HG02610 (cell line): ENCODE measurements at regions not wholly inside any gene's neighbourhood (a gene's known extent, or its start where the extent isn't known, plus 50 kb on each side); places are given as distances from the start of the nearest gene placed in this dataset.

Experiments
- ATAC-seq: cut with Tn5 transposase; IDR thresholded peaks from one replicate; pipeline ENCODE4 v1.9.1; 2021; ENCODE audit warnings: mild to moderate bottlenecking, moderate library complexity; ENCODE audit not compliant: unreplicated experiment

DNA sequence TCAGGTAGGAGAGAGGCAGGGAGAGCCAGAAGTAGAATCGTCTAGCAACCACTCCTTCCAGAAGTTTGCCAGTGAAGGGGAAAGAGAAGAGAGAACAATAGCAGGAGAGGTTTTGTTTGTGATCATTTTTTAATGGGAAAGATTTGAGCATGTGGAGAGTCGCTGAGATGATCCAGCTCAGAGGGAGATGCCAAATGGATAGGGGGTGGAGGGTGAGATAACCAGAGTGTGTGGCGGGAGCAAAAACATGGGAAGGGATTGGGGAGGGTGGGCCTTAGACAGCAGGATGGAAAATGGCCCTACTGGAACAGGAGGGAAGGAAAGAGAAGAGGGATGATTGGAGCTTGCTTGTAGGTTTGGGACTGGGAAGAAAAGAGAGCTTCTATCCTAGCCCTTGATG is 269.8 kb downstream of the GLI2 start:
- ATAC-seq: no peak

DNA sequence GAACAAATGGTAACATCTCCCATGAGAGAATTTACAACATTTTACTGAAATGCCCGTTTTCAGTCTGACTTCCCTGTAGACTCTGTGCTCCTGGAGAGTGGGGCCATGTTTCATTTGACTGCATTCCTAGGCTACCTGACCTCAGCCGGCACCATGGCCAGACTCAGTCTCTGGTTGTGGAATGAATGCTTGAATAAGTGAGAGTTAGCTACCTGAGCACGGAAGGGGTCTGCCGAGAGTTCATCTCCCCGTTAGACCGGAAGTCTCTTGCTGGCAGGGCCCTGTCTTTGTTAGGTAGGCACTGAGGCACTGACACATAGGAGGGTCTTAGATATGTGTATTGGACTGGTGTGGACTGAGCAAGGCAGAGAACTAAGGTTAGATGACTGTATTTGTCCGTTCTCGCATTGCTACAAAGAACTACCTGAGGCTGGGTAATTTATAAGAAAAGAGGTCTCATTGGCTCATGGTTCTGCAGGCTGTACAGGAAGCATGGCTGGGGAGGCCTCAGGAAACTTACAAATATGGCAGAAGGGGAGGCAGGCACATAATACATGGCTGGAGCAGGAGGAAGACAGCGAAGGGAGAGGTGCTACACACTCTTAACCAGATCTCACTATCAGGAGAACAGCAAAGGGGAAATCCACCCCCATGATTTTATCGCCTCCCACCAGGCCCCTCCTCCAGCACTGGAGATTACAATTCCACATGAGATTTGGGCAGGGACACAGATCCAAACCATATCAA is 271.2 kb downstream of the GLI2 start:
- ATAC-seq: no peak

DNA sequence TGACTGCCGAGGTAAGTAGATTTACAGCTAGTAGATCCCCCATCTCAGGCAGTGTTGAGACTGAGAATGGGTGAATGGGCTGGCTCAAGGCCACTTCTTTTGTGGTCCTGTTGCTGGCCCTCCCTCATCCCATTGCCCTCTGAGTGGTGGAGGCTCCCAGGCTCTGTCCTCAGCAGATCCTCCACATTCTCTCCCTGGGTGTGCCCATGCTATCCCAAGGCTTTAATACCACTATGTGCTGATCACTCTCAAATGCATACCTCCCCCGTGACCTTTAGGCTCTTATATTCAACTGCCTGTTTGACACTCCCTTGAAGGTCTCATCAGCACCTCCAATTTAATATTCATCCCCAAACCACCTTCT is 271.8 kb downstream of the GLI2 start:
- ATAC-seq: no peak

DNA sequence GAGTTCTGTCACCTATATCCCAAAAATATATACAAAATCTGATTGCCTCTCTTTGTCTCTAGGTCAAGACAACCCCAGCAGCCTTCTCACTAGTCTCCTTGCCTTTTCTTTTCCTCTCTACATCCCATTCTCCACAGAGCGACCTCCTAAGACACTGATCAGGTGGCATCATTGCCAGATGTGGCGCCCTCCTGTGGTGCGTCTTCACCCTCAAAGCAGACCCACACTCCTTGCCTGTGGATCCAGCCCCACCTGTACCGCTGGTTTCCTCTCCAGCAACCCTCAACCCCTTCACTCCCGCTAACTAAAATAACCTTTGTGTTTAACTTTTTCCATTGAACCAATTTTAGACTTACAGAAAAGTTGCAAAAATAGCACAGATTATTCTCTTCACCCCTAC is 273.3 kb downstream of the GLI2 start:
- no peak for ATAC-seq

DNA sequence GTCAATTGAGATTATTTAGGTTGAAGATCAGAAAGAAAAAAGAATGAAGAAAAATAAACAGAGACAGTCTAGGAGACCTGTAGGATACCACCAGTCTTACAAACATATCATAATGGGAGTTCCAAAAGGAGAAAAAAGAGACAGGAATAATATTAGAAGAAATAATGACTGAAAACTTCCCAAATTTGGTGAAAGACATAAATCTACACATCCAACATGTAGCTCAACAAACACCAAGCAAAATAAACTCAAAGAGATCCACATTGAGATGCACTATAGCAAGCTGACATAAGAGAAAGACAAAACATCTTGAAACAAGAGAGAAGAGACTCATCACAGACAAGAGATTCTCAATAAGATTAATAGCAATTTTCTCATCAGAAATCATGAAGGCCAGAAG is 274.0 kb downstream of the TFCP2L1 start:
- ATAC-seq: no peak

DNA sequence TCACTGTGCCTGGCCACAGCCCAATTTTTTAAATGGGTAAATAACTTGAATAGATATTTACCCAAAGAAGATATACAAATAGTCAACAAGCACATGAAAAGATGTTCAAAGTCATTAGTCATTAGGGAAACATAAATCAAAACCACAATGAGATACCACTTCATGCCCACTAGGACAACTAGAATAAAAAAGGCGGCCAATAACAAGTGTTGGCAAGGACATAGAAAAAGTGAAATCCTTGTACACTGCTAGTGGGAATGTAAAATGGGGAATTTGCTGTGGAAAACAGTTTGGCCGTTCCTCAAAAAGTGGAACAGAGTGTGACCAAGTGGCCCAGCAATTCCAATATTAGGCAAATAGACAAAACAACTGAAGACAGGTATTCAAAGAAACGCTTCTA is 270.1 kb downstream of the TFCP2L1 start:
- ATAC-seq: no peak

DNA sequence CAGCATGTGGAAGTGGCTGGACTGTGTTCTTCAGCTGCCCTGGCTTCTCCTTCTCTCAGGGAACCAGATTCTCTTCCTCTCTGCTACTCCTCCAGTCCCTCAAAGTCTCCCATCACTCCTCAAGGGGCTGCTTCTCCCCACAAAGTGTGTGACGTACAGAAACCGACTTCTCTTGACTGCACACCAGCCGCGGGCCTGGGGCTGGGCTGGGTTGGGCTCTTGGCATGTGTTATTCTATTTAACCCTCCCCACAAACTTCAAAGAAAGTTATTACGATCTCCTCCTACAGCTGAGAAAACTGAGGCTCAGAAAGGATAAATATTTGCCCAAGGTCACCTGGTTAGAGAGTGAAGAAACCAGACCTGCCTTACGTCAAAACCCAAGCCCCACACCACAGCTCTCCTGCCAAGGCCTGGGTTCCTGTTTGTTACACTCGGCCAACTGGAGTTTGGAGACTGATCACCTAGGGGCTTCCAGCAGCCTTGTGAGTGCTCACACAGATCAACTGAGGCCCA is 269.0 kb downstream of the TFCP2L1 start:
- ATAC-seq: no peak

DNA sequence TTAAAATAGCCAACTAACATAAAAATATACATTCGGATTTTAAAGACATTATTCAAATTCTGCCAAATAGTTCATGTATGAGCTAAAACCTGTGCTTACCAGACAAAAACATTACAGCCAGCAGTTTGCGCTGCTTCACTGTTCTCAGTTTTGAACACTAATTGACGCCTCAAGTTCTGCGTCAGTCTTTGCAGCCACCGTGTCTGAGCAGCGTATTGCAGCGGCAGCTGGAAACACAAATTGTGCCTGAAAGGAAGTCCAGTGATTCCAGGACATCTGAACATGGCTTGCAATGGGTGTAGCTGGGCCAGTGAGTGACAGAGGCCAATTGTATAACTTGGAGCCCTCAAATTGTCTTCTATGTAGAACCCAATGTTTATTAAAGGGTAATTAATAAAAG is 267.6 kb downstream of the TFCP2L1 start:
- ATAC-seq: no peak

DNA sequence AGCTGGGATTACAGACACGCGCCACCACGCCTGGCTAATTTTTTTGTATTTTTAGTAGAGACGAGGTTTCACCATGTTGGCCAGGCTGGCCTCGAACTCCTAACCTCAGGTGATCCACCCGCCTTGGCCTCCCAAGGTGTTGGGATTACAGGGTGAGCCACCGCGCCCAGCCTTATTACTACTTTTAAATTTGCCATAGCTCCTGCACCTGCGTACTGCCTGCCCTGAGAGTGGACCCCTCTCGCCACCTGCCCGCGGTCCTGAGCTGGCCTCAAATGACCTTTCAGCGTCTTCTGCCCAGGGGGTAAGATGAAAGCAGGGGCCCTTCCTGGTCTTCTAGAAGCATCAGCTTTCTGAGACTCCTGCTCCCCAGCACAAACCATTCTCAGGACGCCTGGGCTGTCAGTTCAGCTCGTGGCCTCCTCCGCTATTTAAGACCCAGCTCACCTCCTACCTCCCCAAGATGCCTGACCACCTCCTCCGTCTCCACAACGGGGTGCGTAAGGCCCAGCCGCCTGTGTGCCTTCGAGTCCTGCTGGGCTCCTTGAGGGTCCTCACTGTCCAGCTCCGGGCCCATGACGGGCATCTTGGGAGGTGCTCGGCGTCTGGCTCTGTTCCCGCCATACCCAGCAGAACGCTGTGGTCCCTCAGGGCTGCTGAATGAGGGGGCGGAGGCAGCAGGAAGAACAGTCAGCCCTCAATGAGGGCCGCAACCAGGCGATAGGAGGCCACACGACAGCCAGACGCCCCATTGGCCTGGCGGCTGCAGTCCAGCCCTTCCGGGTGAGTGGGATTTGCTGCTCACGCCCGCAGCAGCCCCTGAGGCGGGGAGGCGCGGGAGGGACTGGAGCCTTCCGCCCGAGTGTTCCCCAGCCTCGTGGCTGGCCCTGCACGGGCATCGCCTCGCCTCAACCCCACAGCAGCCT is 266.6 kb downstream of the TFCP2L1 start:
- no peak for ATAC-seq

DNA sequence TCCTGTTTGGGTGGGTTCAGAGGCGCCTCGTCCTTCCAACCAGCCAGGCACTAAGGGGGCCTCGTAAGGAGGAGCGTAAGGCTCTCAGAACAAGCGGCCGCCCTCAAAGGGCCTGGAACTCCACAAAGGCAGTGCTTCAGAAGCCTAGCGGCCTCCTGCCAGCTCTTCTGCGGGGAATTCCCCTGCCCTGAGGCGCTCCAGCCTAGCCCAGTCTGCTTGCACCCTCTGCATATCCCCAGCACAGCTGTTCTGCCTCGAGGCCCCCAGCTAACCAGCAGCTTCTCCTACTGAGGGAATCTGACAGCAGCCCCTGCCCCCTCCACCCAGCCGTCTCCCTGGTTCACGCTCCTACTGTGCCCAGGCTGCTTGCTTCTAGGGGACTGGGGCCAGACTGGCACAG is 265.9 kb downstream of the TFCP2L1 start:
- ATAC-seq: no peak

DNA sequence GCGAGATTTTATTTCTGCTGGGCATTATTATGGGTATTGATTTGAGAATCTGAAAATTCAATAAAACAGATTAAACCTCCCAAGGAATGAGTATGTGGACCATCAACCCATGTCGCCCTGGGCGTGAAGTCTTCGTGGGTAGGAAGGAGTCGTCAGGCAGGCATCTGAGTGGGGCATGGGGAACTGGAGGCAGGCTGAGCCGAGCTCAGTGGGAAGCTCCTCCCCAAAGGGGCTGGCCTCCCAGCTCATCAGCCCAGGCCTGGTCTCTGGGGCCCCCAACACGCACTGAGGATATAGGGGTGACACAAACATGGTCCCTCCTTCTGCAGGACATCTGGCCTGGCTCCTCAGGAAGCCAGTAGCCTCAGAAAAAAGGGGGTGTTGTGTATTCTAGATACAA is 265.2 kb downstream of the TFCP2L1 start:
- no peak for ATAC-seq

DNA sequence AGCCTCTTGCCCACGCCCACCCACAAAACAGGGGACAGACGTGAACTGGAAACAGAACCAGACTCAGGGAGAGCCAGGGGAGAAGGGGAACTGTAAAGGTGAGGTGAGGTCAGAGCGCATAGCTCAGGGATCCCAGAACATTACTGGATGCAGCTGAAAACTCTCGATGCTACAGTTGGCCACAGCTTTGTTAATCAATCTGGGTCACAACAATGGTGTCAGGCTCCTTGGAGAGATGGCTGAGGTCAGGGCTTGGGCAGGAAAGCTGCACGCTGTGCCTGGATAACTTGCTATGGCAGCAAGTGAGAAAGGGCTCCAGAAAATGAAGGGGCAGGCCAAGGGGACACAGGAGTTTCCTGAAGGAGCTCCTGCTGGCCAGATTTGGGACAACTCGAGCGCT is 263.3 kb downstream of the TFCP2L1 start:
- no peak for ATAC-seq

DNA sequence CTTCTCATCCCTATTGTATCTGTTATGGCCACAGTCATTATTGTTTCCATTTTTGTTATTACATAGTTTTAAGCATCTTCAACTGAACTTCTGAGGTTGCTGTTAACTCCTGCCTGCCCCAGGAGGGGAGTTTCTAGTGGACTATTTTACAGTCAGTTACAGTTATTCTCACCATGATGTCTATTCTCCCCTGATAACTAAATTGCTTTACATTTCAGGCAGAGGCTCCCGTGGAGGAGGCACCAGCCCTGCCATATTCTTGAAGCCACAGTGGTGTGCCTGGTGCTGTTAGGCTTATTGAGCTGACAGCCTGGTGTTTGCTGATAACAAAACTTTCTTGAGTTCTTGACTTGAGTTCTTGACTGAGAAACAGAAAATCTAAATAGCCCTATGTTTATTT is 256.4 kb downstream of the TFCP2L1 start:
- ATAC-seq: no peak

DNA sequence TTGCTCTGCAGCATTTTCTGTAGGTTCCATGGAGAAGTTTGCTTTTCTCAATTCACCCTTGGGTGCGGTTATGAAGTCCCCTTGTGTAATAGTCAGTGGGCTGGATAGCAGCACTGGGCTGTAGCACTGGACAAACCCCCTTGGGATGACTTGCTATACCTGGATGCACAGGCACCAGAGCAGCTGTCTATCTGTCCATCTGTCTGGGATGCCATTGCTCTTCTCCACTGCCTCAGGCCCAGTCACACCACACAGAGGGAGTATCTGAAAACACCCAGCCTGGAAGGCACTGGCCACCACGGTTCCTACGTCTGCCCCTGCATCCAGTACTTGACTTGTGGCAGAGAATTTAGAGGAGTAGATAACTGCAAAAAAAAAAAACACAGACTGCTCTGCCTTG is 254.5 kb downstream of the TFCP2L1 start:
- no peak for ATAC-seq

DNA sequence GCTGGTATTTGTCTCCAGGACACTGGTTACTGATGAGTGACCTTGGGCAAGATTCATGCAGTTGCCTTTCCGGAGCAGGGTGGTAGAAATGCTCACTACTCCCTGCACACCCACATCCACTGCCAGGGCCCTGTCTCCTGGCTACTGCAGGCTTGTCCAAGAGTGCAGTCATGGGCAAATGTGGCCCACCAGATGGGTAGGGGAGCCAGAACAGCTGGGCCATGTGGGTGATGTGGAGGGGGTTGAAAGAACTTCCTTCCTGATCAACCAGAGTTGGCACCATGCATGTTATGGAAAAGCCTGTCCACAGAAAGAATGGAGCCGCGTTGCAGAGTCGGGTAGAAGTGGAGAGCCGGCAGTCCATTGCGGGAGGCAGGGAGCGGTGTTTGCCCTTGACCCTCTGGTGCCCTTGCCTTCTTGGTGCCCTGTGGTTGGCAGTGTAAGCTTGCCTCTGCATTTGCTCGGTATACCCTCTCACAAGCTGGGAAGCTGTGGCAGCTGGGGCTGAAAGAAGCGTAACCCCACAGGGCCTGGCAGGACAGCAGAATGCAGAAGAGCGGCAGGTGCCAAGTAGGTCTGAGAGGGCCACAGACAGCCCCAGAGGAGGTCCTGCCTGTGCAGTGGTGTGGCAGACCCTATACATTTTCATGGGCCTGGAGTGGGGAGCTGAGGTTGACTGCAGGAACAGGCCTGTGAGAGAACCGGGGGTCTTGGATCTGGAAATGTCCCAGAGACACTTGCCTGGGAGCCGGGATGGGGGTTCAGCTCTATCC is 253.2 kb downstream of the TFCP2L1 start:
- no peak for ATAC-seq

DNA sequence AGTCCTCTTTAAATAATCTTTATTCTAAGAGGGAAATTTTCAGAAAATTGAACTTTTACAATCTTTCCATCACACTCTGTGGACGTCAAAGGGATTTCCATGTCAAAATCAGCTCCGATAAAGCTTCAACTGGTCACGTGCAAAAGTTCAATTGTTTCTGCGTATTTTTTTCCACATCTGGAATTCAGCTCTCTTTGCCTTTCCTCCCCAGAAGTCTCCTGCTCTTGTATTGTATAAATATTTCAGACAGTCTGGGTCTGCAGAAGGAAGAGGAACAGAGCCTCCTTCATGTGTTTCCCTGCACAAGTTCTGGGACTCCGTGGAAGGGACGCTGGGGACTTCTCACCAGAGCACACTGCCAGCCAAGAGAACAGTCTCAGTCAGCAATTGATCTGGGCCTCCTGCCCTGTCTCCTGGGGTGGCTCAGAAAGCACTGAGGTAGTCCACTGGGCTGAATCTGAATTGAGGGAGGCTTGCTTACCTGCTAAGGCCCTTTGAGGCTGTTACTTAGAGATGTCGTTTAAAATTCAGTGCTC is 251.5 kb downstream of the TFCP2L1 start:
- no peak for ATAC-seq

DNA sequence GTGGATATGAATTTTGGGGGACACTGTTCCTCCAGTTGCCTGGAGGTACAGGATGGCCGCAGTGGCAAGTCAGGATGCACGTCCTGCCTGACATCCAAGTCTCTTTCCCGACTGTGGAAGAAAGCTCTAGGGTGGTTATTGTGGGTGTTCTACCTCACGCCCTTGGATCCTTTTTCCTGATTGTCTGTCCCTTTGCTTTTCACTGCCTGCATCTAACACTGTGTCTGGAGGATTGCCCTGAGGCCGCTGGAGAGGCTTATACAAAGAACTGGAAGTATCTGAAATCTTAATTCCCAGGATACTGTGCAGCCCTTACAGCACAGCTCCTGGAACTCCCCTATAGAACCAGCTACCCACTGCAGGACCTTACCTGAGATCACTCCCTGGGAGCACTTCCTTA is 250.5 kb downstream of the TFCP2L1 start:
- no peak for ATAC-seq

DNA sequence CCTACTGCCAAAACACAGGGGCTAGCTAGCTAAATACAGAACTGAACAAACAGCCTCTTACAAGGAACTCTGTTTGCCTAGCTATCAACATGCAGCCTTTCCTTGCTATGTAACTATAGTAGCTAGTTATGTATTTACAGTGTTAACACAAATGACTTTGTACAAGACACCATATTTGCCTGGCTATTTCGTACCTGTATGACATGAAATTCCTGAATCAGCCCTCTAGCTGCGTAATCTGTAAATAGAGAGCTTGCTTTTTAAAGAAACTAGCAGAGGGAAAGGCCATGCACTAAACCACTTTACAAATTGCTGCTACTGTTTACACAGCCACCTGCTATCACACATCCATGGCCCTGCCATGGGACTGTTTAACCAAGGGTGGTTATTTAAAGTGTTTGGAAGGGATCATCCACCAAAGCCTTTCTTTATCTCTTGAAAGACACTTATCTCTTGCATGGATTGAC is 248.7 kb downstream of the TFCP2L1 start:
- ATAC-seq: no peak

DNA sequence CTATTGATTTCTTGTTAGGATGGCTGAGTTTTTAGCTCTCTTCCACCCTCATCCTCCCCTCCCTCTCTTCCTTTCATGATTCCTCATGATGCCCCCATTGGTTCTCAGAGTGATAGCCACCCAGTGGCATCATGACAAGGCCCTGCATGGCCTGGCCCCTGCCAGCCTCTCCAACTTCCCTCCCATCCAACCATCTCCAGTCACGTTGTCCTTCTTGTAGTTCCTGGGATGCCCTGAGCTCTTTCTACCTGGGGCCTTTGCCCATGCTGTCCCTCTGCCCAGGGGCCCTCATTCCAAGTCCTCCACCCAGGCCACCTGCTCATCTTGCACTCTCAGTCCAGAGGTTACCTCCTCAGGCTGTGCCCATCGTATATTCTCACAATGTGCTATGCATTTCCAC is 247.5 kb downstream of the TFCP2L1 start:
- no peak for ATAC-seq

DNA sequence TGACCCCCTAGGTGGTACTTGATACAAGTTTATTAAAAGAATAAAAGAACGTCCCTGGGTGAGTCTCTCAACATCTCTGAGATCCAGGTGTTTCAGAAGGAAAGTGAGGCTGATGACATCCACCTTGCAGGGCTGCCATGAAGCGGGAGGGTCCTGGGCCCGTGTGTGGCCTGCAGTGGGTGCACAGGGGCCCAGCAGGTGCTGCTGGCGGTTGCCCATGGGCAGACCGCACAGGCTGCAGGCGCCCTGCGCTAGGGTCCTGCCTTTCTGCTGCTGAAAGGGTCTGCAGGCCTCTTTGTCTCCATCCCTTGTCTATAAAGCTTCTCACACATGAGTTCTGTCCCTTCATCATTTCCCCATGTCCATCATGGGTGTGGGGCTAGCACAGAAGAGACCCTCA is 247.0 kb downstream of the TFCP2L1 start:
- ATAC-seq: no peak

DNA sequence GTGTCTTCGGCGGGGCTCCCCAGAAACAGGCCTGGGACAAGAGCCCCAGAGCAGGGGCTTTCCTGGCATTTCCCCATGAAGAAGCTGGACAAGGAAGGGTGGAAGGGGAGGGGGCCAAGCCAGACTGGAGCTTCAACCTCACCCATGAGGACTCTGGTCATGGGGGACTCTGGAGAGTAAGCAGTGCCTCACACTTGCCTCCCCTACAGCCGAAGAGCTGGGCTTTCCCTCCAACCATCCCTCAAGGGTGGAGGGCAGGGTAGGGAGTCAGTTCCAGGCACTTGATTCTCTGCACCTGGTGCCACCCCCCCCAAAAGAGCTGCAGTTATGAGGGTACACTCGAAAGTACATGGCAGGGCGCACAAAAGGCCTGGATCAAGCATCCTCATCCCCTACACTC is 246.6 kb downstream of the TFCP2L1 start:
- no peak for ATAC-seq
